ENCODE measurements at regions not wholly inside any gene's neighbourhood (a gene's known extent, or its start where the extent isn't known, plus 50 kb on each side); places are given as distances from the start of the nearest gene placed in this dataset.
A peak's percentile ranks its signal among the peaks of the same experiment; 100 is the strongest.

DNA sequence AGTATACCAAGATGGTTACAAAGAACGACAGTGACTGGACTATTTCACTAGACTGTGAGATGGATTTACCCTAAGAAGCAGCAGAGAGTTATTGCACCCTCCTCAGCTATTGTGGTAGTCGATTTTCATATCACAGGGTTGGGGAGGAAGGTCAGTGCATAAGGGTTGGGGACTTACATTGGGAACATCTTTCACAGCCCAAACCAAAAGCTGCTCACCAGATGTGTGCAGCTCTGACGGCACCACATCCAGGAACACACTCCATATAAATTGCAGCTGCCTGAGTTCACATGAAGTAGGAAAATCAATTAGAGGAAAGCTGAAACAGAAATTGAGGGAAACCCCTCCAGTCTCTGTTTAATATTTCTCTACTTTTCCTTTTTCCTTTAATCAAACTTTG, 470.5 kb upstream of the NRSN1 start:
- Mint-ChIP-seq H3K27me3 (ENCODE audit: low read depth) (no peaks in the 10 kb centered on the region; the same call in 1 of the 2 replicates), H3K4me1 (peaks cover 20% of the 10 kb centered on the region), H3K27ac (no peak overlapping the region), H3K36me3 (no peaks in the 10 kb centered on the region), H3K9me3 (no peaks in the 10 kb centered on the region), H3K4me3 (no peak overlapping the region)
- ChIA-PET POLR2A (no interaction called here), CTCF (no interaction called here)
- DNase-seq (ENCODE audit: low spot score) (no peak), ATAC-seq (no peak)
- TF ChIP-seq ZSCAN18 (CRISPR knock-in tag; IDR thresholded peaks at IDR 0.05) (no peak), ATF1 (CRISPR knock-in tag; IDR thresholded peaks at IDR 0.05) (no peak), JUN (CRISPR knock-in tag; IDR thresholded peaks at IDR 0.05) (no peak), GABPB1 (CRISPR knock-in tag; IDR thresholded peaks at IDR 0.05) (no peak), ELF4 (CRISPR knock-in tag; IDR thresholded peaks at IDR 0.05; ENCODE audit: low read depth) (no peak), ZNF423 (CRISPR knock-in tag; IDR thresholded peaks at IDR 0.05) (no peak), SMAD4 (CRISPR knock-in tag; IDR thresholded peaks at IDR 0.05) (no peak)

GRCh38 chr6:23656255-23657194, 469.5 kb upstream of the NRSN1 start:
- Mint-ChIP-seq H3K9me3 (no peaks in the 10 kb centered on the region), H3K27me3 (ENCODE audit: low read depth) (no peaks in the 10 kb centered on the region; the same call in 1 of the 2 replicates), H3K4me3 (no peak overlapping the region), H3K27ac (no peak overlapping the region), H3K4me1 (peaks cover 20% of the 10 kb centered on the region), H3K36me3 (no peaks in the 10 kb centered on the region)
- ChIA-PET CTCF (no interaction called here), POLR2A (no interaction called here)
- DNase-seq (ENCODE audit: low spot score), result no peak
- ATAC-seq, result peak; percentile 34
- TF ChIP-seq, protein P1, sequence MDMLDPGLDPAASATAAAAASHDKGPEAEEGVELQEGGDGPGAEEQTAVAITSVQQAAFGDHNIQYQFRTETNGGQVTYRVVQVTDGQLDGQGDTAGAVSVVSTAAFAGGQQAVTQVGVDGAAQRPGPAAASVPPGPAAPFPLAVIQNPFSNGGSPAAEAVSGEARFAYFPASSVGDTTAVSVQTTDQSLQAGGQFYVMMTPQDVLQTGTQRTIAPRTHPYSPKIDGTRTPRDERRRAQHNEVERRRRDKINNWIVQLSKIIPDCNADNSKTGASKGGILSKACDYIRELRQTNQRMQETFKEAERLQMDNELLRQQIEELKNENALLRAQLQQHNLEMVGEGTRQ (CRISPR knock-in tag; IDR thresholded peaks at IDR 0.05), result no peak
- TF ChIP-seq, protein P2, sequence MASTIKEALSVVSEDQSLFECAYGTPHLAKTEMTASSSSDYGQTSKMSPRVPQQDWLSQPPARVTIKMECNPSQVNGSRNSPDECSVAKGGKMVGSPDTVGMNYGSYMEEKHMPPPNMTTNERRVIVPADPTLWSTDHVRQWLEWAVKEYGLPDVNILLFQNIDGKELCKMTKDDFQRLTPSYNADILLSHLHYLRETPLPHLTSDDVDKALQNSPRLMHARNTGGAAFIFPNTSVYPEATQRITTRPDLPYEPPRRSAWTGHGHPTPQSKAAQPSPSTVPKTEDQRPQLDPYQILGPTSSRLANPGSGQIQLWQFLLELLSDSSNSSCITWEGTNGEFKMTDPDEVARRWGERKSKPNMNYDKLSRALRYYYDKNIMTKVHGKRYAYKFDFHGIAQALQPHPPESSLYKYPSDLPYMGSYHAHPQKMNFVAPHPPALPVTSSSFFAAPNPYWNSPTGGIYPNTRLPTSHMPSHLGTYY (CRISPR knock-in tag; IDR thresholded peaks at IDR 0.05), result no peak
- TF ChIP-seq ZBTB21 (CRISPR knock-in tag; IDR thresholded peaks at IDR 0.05; ENCODE audit: borderline replicate concordance), result no peak
- TF ChIP-seq, protein P3, sequence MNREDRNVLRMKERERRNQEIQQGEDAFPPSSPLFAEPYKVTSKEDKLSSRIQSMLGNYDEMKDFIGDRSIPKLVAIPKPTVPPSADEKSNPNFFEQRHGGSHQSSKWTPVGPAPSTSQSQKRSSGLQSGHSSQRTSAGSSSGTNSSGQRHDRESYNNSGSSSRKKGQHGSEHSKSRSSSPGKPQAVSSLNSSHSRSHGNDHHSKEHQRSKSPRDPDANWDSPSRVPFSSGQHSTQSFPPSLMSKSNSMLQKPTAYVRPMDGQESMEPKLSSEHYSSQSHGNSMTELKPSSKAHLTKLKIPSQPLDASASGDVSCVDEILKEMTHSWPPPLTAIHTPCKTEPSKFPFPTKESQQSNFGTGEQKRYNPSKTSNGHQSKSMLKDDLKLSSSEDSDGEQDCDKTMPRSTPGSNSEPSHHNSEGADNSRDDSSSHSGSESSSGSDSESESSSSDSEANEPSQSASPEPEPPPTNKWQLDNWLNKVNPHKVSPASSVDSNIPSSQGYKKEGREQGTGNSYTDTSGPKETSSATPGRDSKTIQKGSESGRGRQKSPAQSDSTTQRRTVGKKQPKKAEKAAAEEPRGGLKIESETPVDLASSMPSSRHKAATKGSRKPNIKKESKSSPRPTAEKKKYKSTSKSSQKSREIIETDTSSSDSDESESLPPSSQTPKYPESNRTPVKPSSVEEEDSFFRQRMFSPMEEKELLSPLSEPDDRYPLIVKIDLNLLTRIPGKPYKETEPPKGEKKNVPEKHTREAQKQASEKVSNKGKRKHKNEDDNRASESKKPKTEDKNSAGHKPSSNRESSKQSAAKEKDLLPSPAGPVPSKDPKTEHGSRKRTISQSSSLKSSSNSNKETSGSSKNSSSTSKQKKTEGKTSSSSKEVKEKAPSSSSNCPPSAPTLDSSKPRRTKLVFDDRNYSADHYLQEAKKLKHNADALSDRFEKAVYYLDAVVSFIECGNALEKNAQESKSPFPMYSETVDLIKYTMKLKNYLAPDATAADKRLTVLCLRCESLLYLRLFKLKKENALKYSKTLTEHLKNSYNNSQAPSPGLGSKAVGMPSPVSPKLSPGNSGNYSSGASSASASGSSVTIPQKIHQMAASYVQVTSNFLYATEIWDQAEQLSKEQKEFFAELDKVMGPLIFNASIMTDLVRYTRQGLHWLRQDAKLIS (CRISPR knock-in tag; IDR thresholded peaks at IDR 0.05; ENCODE audit: borderline replicate concordance), result no peak
- no peak for TF ChIP-seq CREM (CRISPR knock-in tag; IDR thresholded peaks at IDR 0.05)
- no peak for TF ChIP-seq TEAD1 (CRISPR knock-in tag; IDR thresholded peaks at IDR 0.05)
- TF ChIP-seq OVOL2 (CRISPR knock-in tag; IDR thresholded peaks at IDR 0.05; ENCODE audit: borderline replicate concordance), result no peak
- no peak for TF ChIP-seq MYBL2 (CRISPR knock-in tag; IDR thresholded peaks at IDR 0.05)
- TF ChIP-seq NR3C1 (CRISPR knock-in tag; conservative IDR thresholded peaks at IDR 0.05; ENCODE audit: low read depth), result no peak
